GM18870 (cell line): ENCODE measurements at regions not wholly inside any gene's neighbourhood (a gene's known extent, or its start where the extent isn't known, plus 50 kb on each side); places are given as distances from the start of the nearest gene placed in this dataset.
"Not testable (repeated sequence)": the region's sequence is repeated elsewhere in the genome, so short reads cannot be mapped to it uniquely, and the experiment has no call there.

Experiments
- ATAC-seq: cut with Tn5 transposase; IDR thresholded peaks from one replicate; pipeline ENCODE4 v1.9.1; 2021; ENCODE audit warnings: moderate library complexity; ENCODE audit not compliant: unreplicated experiment

GRCh38 chrX:131881194-131881593, 141.9 kb upstream of the STK26 start:
- no peak for ATAC-seq

DNA sequence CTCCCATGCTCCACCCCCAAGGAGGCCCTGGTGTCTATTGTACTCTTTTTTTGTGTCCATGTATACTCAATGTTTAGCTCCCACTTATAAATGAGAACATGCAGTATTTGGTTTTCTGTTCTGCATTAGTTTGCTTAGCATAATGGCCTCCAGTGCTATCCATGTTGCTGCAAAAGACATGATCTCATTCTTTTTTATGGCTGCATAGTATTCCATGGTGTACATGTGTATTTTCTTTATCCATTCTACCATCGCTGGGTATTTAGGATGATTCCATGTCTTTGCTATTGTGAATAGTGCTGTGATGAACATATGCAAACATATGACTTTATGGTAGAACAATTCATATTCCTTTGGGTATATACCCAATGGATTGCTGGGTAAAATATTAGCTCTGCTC, 138.1 kb upstream of the STK26 start:
- ATAC-seq = not testable (repeated sequence)

DNA sequence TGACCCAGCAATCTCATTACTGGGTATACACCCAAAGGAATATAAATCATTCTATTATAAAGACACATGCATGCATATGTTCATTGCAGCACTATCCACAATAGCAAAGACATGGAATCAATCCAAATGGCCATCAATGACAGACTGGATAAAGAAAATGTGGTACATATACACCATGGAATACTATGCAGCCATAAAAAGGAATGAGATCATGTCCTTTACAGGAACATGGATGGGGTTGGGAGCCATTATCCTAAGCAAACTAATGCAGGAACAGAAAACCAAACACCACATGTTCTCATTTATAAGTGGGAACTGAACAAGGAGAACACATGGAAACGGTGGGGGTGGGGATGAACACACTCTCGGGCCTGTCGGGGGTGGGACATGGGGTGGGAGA, 129.2 kb upstream of the STK26 start:
- ATAC-seq = not testable (repeated sequence)

- no peak for ATAC-seq
Measured at GRCh38 chrX:131894995-131895394, 128.1 kb upstream of the STK26 start.

- ATAC-seq = no peak
Measured at GRCh38 chrX:131895807-131896206, 127.3 kb upstream of the STK26 start.

- ATAC-seq = no peak
Measured at GRCh38 chrX:131901546-131901945, 121.6 kb upstream of the STK26 start.

DNA sequence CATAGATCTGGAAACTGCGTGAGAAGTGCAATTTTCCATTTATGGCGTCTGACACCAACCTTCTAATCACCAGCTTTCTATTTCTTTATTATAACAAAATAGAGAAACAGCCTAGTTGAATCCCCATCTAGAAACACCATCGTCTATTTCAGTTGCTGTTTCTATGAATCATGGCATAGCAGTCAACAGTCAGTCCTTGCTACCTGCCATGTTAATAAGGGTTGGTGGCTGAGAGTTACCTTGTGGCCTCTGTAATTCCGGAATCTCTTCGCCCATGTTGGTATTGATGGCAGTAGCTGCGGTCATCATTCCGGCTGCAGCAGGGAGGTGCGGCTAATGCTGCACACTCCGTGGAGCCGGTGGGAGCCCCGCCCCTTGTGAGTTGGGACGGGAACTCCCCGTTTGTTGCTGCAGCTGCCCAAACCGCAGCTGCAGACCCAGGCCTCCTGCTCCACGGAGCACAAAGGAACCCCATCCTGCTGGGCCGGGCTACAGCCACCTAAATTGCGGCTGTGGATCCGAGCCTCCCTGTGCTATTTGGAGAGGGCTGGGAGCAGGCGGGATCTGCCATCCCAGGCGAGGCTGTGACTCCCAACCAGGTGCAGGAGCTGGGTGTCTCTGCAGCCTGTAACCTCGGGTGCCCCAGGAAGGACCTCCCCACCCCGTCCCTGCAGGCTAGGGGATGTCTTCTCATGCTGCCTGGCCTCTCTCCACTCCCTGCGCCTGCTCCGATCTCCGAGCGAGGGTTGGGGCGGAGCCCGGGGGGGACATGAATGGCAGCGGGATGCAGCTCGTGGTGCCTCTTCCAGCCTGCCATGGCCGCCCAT, 115.4 kb upstream of the STK26 start:
- no peak for ATAC-seq

- ATAC-seq = no peak
Measured at GRCh38 chrX:131910586-131910985, 112.5 kb upstream of the STK26 start.

- no peak for ATAC-seq
Measured at GRCh38 chrX:131915488-131915887, 107.6 kb upstream of the STK26 start.

DNA sequence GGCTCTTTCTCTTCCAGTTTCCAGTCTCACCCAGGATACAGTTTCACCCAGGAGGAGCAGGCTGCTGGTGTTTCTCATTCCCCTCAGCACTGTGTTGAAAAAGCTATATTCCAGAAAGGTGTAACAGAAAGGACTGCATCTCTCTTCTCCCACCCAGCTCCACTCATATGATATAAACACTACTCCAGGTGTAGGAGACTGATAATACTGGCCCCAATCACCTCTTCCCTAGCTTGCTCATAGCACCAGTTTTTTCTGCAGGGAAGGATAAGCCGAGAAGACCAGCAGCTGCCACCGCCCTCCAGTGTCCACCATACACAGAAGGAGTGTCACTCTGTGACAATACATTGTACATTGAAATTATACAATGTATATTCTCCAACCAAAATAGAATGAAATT, 105.5 kb upstream of the STK26 start:
- ATAC-seq = no peak

DNA sequence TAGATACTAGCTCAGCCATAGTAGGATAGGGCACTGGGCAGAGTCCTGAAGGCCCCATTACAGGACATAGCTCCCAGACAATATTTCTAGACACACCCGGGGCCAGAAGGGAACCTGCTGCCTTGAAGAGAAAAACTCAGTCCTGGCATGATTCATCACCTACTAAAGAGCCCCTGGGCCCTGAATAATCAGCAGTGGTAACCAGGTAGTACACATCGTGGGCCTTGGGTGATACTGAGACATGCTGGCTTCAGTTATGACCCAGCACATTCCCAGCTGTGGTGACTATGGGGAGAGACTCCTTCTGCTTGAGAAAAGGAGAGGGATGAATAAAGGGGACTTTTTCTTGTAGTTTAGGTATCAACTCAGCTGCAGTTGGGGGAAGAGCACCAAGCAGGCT, 104.3 kb upstream of the STK26 start:
- no peak for ATAC-seq

- ATAC-seq = no peak
Measured at GRCh38 chrX:131923614-131924250, 99.4 kb upstream of the STK26 start.

DNA sequence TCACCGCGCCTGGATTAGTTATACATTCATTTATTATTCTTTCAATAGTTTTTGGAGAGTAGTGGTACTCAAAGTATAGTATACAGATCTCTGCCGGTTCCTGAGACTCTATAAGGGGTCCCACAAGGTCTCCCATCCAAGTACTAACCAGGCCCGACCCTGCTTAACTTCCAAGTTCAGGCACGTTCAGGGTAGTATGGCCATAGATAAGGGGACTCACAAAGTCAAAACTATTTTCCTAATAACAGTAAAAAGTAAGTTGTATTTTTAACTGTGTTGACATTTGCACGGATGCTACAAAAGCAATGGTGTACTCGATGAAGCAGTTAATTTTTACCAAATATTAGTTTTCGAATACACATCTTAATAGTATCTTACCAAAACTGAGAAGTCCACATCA, 84.4 kb upstream of the STK26 start:
- no peak for ATAC-seq

DNA sequence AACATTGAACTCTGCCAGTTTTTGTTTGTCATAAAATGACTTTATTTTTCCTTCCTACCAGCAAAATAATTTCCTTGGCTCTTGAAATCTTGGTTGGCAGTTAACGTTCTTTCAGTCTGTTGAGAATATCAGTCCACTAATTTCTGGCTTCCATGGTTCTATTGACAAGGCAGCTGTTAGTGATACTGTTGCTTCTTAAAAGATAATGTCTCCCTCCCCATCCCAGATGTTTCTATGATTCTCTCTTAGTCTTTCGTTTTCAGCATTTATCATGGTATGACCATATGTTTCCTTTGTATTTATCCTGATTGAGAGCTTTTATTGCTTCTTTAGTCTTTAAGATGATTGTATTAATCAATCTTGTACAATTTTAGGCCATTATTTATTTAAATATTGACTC, 81.1 kb upstream of the STK26 start:
- ATAC-seq = no peak

GRCh38 chrX:131944936-131945902, 77.9 kb upstream of the STK26 start:
- no peak for ATAC-seq

DNA sequence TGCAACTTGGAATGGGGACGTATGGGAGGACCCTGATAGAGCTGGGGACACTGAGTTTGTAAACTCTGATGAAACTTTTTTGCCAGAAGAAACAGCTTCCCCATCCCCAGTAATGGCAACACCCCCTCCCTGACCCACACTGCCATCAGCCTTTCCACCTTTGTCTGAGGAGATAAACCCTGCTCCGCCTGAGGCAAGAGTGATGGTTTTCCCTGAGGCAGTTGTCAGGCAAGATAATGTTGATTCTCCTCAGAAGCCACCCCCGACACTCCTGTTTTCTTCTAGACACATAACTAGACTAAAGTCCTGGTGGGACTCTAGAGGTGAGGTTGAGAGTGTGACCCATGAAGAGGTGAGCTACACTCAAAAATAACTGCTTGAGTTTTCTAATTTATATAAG, 71.9 kb upstream of the STK26 start:
- ATAC-seq = no peak

DNA sequence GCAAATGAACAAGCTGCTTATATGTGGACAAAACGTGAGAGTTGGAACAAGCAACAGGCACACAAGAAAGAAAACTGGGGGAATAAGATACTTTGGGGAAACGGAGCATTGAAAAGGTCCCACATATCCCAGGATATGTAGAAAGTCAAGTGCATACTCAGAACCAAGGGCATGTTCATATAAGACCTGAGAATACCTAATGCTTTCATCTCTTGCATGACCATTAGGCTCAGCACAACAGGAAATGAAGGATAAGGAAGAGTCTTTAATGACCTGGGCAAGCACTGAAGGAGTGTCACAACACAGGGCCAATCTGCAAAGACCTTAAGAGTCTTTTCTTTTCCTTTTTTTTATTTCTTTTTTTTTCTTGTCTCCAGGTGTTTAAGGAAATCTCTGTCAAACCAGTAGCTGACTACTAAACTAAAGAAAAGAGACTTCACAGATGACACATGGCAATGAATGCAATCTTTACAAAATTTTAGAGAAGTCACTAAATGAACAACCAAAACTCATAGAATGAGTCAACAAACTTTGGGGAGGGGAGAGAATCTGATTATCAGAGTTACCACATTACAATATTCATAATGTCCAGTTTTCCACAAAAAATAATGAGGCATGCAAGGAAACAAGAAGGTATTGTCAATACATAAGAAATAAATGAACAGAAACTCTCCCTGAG, 67.9 kb upstream of the STK26 start:
- ATAC-seq = no peak

- ATAC-seq = no peak
Measured at GRCh38 chrX:131958724-131959123, 64.4 kb upstream of the STK26 start.

DNA sequence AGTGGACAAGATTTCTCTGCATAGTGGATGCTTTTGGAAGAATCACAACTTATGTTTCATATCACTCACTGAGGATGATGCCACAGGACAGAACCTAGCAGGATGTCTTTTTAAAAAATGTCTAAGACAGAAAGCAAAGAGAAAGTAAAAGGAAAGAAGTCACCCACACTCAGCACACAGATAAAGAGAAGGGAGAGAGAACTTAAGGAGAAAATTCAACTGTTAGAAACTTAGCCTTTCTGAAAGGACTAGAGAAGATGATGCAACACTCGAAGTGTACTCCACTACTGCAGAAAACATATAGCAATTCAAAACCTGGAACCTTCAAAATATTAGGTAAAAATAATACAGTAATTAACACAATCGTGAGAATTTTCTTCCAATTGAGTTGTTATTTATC, 52.8 kb upstream of the STK26 start:
- no peak for ATAC-seq
